ENCODE measurements at regions not wholly inside any gene's neighbourhood (a gene's known extent, or its start where the extent isn't known, plus 50 kb on each side); places are given as distances from the start of the nearest gene placed in this dataset.
"Not testable (repeated sequence)": the region's sequence is repeated elsewhere in the genome, so short reads cannot be mapped to it uniquely, and the experiment has no call there.

GRCh38 chrX:89567787-89568186, 353.9 kb upstream of the TGIF2LX start:
- TF ChIP-seq CTCF (conservative IDR thresholded peaks at IDR 0.05 in 1 of 2, IDR thresholded peaks at IDR 0.05 in 1 of 2; ENCODE audit: low read depth in 1 of 2, low read length in 2 of 2); EZH2 (IDR thresholded peaks at IDR 0.05; ENCODE audit: low read length, missing control alignments): not testable (repeated sequence)

Data from fibroblast of lung (primary cell).